ENCODE measurements at regions not wholly inside any gene's neighbourhood (a gene's known extent, or its start where the extent isn't known, plus 50 kb on each side); places are given as distances from the start of the nearest gene placed in this dataset.

- no peak for DNase-seq (ENCODE audit: low read depth in 3 of 3, low spot score in 2 of 3)
These were observed 212.5 kb downstream of the GLI2 start for GRCh38 chr2:120947982-120948661.

- no peak for DNase-seq (ENCODE audit: low read depth in 3 of 3, low spot score in 2 of 3)
These were observed 213.0 kb downstream of the GLI2 start for GRCh38 chr2:120948662-120949011.

- no peak for DNase-seq (ENCODE audit: low read depth in 3 of 3, low spot score in 2 of 3)
These were observed 213.6 kb downstream of the GLI2 start for GRCh38 chr2:120949027-120949956.

GRCh38 chr2:120949957-120950590 lies 214.4 kb downstream of the GLI2 start:
- DNase-seq (ENCODE audit: low read depth in 3 of 3, low spot score in 2 of 3), result no peak

- DNase-seq (ENCODE audit: low read depth in 3 of 3, low spot score in 2 of 3), result no peak
These were observed 216.0 kb downstream of the GLI2 start for GRCh38 chr2:120951693-120952092.

- no peak for DNase-seq (ENCODE audit: low read depth in 3 of 3, low spot score in 2 of 3)
These were observed 216.7 kb downstream of the GLI2 start for GRCh38 chr2:120952318-120952717.

- DNase-seq (ENCODE audit: low read depth in 3 of 3, low spot score in 2 of 3), result no peak
These were observed 217.5 kb downstream of the GLI2 start for GRCh38 chr2:120953066-120953756.

- DNase-seq (ENCODE audit: low read depth in 3 of 3, low spot score in 2 of 3), result no peak
These were observed 218.3 kb downstream of the GLI2 start for GRCh38 chr2:120953843-120954584.

GRCh38 chr2:120954939-120955338 lies 219.3 kb downstream of the GLI2 start:
- DNase-seq (ENCODE audit: low read depth in 3 of 3, low spot score in 2 of 3), result no peak

- no peak for DNase-seq (ENCODE audit: low read depth in 3 of 3, low spot score in 2 of 3)
These were observed 219.8 kb downstream of the GLI2 start for GRCh38 chr2:120955427-120955826.

GRCh38 chr2:120956486-120957156 lies 221.0 kb downstream of the GLI2 start:
- DNase-seq (ENCODE audit: low read depth in 3 of 3, low spot score in 2 of 3), result no peak

GRCh38 chr2:120957905-120958304 lies 222.2 kb downstream of the GLI2 start:
- DNase-seq (ENCODE audit: low read depth in 3 of 3, low spot score in 2 of 3), result no peak

GRCh38 chr2:120958623-120959366 lies 223.1 kb downstream of the GLI2 start:
- DNase-seq (ENCODE audit: low read depth in 3 of 3, low spot score in 2 of 3), result no peak

- DNase-seq (ENCODE audit: low read depth in 3 of 3, low spot score in 2 of 3), result no peak
These were observed 223.8 kb downstream of the GLI2 start for GRCh38 chr2:120959426-120959825.

GRCh38 chr2:120960770-120961366 lies 225.2 kb downstream of the GLI2 start:
- DNase-seq (ENCODE audit: low read depth in 3 of 3, low spot score in 2 of 3), result no peak

- DNase-seq (ENCODE audit: low read depth in 3 of 3, low spot score in 2 of 3), result no peak
These were observed 225.7 kb downstream of the GLI2 start for GRCh38 chr2:120961396-120961795.

- no peak for DNase-seq (ENCODE audit: low read depth in 3 of 3, low spot score in 2 of 3)
These were observed 228.5 kb downstream of the GLI2 start for GRCh38 chr2:120963997-120964705.

- DNase-seq (ENCODE audit: low read depth in 3 of 3, low spot score in 2 of 3), result no peak
These were observed 229.2 kb downstream of the GLI2 start for GRCh38 chr2:120964819-120965218.
